GM18867 (cell line): ENCODE measurements at regions not wholly inside any gene's neighbourhood (a gene's known extent, or its start where the extent isn't known, plus 50 kb on each side); places are given as distances from the start of the nearest gene placed in this dataset.
"Not testable (repeated sequence)": the region's sequence is repeated elsewhere in the genome, so short reads cannot be mapped to it uniquely, and the experiment has no call there.

Source experiments
- ATAC-seq: cut with Tn5 transposase; IDR thresholded peaks from one replicate; pipeline ENCODE4 v1.9.1; 2021; ENCODE audit warnings: mild to moderate bottlenecking, moderate library complexity; ENCODE audit not compliant: unreplicated experiment

- ATAC-seq = peak; percentile 45
Observed at GRCh38 chr17:72463287-72464102, 342.7 kb downstream of the SOX9 start.

- not testable (repeated sequence) for ATAC-seq
Observed at GRCh38 chr17:72464221-72464620, 343.4 kb downstream of the SOX9 start.

- ATAC-seq = no peak
Observed at GRCh38 chr17:72465191-72466024, 344.6 kb downstream of the SOX9 start.

DNA sequence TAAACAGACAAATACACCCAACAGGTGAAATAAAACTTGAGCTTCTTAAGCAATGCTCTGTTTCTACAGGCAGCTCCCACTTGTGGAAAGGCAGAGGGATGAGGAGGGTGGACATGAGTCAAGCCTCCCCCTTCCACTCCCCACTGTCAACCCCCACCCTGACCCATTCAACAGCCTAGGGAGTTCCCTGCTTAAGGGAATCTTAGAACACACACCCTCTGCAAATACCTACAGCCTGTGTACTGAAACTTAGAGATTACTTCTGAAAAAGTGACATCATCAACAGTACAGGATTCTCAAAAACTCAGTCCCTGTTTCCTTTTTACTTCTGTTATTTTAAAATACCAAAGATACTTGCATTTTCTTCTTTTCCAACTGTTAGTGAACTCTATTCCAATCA is 345.4 kb downstream of the SOX9 start:
- peak; percentile 65 for ATAC-seq

DNA sequence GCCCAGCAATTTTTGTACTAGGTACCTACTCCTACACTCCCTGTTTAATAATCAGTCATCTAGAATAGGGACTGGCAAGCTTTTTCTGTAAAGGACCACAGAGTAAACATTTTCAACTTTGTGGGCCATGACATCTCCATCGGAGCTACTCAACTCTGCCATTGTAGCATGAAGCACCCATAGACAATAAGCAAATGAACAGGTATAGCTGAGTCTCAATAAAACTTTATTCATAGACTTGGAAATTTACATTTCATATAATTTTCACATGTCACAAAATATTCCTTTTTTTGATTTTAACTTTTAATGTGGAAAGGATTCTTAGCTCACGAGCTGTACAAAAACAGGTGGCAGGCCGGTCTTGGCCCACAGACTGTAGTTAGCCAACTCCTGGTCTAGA is 345.8 kb downstream of the SOX9 start:
- peak; percentile 10 for ATAC-seq

GRCh38 chr17:72467841-72468653 is 347.2 kb downstream of the SOX9 start:
- no peak for ATAC-seq

GRCh38 chr17:72468841-72469240 is 348.0 kb downstream of the SOX9 start:
- ATAC-seq = no peak

DNA sequence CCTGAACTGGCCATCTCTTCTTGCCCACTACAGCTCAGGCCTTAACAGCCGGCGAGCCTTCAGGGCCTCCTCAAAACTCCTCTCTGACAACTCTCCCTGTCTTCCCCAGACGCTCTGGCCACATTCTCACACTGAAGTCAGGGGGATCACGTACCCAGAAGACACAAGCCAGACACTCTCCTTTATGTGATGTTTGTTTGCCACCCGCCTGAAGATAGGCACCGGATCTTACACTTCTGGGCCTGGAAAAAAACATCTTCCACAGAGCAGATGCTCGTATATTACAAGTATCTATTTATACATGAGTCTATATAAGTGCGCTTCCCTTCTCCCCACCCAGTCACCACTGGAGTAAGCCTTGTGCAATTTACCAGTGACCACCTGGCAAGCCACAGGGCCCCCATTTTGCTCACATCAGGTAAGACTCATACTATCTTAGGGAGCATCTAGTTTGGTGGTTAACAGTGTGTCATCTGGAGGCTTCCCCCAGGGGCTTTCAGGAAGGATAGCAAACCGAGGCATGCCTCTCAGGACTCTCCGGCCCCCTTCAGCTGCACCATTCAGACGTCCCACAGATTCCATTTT is 349.4 kb downstream of the SOX9 start:
- no peak for ATAC-seq

- no peak for ATAC-seq
Observed at GRCh38 chr17:72470734-72471133, 349.9 kb downstream of the SOX9 start.

DNA sequence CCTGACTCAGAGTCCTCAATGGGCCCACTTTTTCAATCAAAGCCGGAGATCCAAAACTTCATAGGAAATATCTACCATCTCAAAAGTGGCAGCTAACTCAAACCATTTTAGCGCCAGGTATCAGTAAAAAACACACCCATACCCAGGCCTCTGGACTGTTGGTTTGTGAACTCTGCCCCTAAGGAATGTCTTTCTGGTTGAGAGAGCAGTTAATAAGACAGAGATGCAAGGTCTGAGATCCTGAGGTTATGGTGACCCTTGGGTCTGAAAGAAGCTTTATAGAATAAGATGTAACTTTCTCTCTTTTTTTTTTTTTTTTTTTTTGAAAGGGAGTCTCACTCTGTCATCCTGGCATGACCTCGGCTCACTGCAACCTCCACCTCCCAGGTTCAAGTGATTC is 350.5 kb downstream of the SOX9 start:
- no peak for ATAC-seq

DNA sequence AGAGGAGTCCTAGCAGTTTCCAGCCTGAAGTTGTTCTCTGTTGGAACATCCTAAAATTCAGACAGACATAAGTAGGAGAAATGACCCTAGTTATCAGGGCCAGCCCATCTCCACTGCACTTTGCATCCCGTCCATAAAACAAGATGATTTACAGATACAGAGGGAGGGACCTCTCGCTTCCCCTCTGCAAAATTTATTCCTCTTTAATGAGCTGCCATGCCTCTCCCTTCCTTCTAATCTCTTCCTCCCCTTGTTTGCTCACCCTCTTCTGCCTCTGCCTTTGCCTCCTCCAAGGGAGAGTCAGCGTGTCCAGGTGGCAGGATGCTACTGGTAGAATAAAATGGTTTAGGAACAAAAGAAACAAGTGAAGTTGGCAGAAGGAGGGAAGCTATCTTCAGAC is 351.3 kb downstream of the SOX9 start:
- no peak for ATAC-seq

DNA sequence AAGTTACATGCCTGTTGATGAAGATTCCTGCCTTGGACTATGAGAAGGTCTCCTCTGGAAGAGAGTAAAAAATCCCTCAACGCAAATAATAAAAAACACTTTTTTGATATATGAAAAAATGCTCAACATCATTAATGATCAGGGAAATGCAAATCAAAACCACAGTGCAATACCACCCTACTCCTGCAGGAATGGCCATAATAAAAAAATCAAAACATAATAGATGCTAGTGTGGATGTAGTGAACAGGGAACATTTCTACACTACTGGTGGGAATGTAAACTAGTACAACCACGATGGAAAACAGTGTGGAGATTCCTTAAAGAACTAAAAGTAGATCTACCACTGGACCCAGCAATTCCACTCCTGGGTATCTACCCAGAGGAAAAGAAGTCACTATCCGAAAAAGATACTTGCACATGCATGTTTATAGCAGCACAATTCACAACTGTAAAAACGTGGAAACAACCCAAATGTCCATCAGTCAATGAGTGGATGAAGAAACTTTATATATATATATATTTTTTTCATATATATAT is 352.1 kb downstream of the SOX9 start:
- ATAC-seq = not testable (repeated sequence)

DNA sequence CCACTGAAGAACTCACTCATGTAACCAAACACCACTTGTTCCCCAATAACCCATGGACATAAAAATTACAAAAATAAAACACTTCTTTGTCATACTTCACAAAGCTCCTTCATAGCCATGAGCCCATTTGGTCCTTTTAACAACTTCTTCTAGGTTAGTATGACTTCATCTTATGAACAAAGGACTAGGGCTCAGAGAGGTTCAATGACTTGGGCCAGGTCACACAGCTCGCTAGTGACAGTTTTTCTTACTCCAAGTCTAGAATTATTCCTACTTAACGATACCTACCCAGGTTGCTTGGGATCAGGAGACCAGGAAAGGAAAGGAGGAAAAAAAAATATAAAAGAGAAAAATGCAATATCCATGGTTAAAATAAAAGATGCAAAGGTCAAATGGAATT is 353.4 kb downstream of the SOX9 start:
- no peak for ATAC-seq

DNA sequence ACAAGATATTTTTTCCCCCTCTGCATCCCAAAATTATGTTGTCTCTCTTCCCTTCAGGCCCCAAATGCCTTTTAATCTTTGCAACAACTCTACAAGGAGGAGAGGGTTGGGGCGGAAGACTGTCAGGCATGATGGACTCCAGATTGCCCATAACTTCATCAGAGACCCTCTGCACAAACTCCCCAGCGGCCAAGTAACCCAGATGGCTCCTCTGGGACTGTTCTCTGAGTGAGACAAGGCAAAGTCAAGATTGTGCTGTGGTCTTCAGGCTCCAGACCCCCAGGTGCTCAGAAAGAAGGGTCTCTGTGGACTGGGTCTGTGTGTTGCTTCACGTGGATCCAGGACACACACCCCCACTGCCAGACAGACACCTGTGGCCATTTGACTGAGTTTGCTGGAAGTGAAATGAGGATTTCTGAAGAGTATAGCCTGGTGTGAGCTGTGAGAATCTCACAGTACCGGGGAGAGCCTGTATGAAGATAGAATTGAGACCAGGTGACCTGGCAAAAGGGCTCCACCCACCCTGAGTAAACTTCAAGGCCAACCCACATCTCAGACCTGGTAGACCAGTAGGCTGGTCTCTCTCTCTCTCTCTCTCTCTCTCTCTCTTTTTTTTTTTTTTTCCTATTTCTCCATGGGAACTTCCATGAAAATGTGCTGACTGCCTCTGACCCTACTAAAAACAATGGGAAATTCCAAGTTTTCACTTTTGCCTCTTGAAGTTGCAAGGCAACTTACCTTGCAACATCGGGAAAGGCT is 354.1 kb downstream of the SOX9 start:
- ATAC-seq = no peak

DNA sequence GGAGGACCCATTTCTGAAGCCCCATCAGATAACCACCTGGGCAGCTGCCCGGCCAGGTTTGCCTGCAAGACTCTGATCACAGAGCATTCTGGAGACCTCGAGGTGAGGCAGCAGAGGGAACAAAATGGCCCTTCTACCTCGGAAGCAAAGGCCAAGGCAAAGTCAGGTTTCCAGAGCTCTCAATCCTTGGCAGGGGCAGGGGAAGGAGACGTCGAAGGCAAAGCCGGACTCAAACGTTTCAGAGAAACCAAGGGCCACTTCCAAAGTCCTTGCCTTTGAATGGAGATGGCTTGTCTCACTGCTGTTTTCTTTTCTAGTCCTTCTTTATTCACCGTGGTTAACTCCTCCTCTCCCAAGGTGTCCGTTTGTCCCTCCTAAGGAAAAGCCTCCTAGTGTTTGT is 355.3 kb downstream of the SOX9 start:
- no peak for ATAC-seq

- ATAC-seq = no peak
Observed at GRCh38 chr17:72476575-72476986, 355.8 kb downstream of the SOX9 start.

GRCh38 chr17:72477491-72477890 is 356.7 kb downstream of the SOX9 start:
- no peak for ATAC-seq

DNA sequence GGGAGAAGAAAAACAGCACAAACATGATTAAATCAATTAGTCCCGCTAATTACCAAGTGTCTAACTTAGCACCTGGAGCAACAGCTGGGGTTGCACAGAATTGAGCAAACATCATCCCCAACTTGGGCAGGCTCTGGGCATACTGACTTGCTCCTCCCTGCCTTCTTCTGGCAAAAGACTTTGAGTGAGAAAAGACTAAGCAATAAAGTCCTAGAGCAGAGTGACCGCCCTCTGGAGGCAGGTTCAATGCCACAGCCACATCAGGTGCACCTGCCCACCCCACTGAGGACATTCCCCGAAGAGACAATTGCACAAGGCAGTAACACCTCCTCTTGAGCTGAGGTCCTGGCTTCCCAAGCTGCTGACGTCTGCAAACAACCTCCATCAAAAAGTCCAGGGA is 358.3 kb downstream of the SOX9 start:
- peak; percentile 41 for ATAC-seq

DNA sequence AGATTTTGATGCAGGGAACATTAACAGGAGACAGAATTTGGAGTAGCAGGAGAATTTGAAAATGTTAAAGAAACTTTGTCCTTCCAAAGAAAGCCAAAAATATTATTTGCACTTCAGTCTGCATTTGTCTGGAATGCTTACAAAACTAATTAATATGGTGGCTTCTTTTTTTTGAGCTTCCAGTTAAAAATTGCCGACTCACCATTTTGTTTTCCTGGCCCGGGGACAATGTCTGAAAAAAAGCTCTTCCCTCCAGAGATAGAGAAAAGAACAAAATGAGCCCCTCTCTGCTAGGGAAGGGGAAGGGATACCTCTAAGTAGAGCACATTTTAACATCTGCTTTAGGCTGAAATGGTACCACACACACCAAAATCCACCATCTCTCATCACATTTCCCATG is 360.8 kb downstream of the SOX9 start:
- no peak for ATAC-seq

DNA sequence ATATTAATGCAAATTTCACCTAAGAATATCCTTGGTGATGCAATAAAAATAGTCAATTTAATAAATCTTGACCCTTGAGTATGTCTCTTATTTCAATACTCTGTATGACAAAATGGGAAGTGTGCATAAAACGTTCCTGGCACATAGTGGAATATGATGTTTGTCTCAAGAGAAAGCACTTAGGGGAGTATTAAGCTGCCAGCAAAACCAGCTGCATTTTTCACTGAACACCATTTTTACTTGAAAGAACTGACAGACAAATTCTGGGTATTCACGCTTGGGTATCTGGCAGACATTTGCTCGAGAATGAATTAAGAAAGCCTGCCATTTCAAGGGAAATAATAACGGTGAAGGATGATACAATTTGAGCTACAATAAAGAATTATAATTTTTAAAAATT is 364.8 kb downstream of the SOX9 start:
- no peak for ATAC-seq
